ENCODE measurements at regions not wholly inside any gene's neighbourhood (a gene's known extent, or its start where the extent isn't known, plus 50 kb on each side); places are given as distances from the start of the nearest gene placed in this dataset.
"Not testable (repeated sequence)": the region's sequence is repeated elsewhere in the genome, so short reads cannot be mapped to it uniquely, and the experiment has no call there.

- Histone ChIP-seq H3K36me3 (ENCODE audit: control insufficient read depth, insufficient read depth, low read length) (no peaks in the 10 kb centered on the region), H3K4me1 (ENCODE audit: control insufficient read depth, insufficient read depth, low read length) (no peaks in the 10 kb centered on the region), H3K9ac (ENCODE audit: low read length) (no peak overlapping the region), H3K27ac (ENCODE audit: low read depth, low read length) (no peak overlapping the region), H3K27me3 (ENCODE audit: control insufficient read depth, insufficient read depth, low read length) (no peaks in the 10 kb centered on the region), H3K9me3 (ENCODE audit: control insufficient read depth, insufficient read depth, low read depth, low read length) (no peaks in the 10 kb centered on the region), H3K4me3 (ENCODE audit: low read depth, low read length) (no peak overlapping the region)
Observed at GRCh38 chr6:133108419-133108818, 132.7 kb upstream of the EYA4 start.

- Histone ChIP-seq H3K4me3 (ENCODE audit: low read depth, low read length) (no peak overlapping the region), H3K27me3 (ENCODE audit: control insufficient read depth, insufficient read depth, low read length) (no peaks in the 10 kb centered on the region), H3K4me1 (ENCODE audit: control insufficient read depth, insufficient read depth, low read length) (no peaks in the 10 kb centered on the region), H3K9ac (ENCODE audit: low read length) (no peak overlapping the region), H3K27ac (ENCODE audit: low read depth, low read length) (no peak overlapping the region), H3K36me3 (ENCODE audit: control insufficient read depth, insufficient read depth, low read length) (no peaks in the 10 kb centered on the region), H3K9me3 (ENCODE audit: control insufficient read depth, insufficient read depth, low read depth, low read length) (0 out of 2 replicates have a peak, but pooled peaks cover 2% of the 10 kb centered on the region)
Observed at GRCh38 chr6:133114973-133115372, 126.2 kb upstream of the EYA4 start.

GRCh38 chr6:133115946-133116345 is 125.2 kb upstream of the EYA4 start:
- no peak overlapping the region for H3K9ac ChIP-seq (ENCODE audit: low read length)
- no peak overlapping the region for H3K4me3 ChIP-seq (ENCODE audit: low read depth, low read length)
- H3K27ac ChIP-seq (ENCODE audit: low read depth, low read length): no peak overlapping the region
- H3K36me3 ChIP-seq (ENCODE audit: control insufficient read depth, insufficient read depth, low read length): no peaks in the 10 kb centered on the region
- H3K27me3 ChIP-seq (ENCODE audit: control insufficient read depth, insufficient read depth, low read length): no peaks in the 10 kb centered on the region
- no peaks in the 10 kb centered on the region for H3K4me1 ChIP-seq (ENCODE audit: control insufficient read depth, insufficient read depth, low read length)
- H3K9me3 ChIP-seq (ENCODE audit: control insufficient read depth, insufficient read depth, low read depth, low read length): 0 out of 2 replicates have a peak, but pooled peaks cover 2% of the 10 kb centered on the region

- H3K9me3 ChIP-seq (ENCODE audit: control insufficient read depth, insufficient read depth, low read depth, low read length): peaks cover 6% of the 10 kb centered on the region; the same call in 1 of the 2 replicates
- no peak overlapping the region for H3K9ac ChIP-seq (ENCODE audit: low read length)
- H3K27me3 ChIP-seq (ENCODE audit: control insufficient read depth, insufficient read depth, low read length): no peaks in the 10 kb centered on the region
- peaks cover 3% of the 10 kb centered on the region; the same call in 1 of the 2 replicates for H3K4me1 ChIP-seq (ENCODE audit: control insufficient read depth, insufficient read depth, low read length)
- no peak overlapping the region for H3K27ac ChIP-seq (ENCODE audit: low read depth, low read length)
- no peak overlapping the region for H3K4me3 ChIP-seq (ENCODE audit: low read depth, low read length)
- H3K36me3 ChIP-seq (ENCODE audit: control insufficient read depth, insufficient read depth, low read length): no peaks in the 10 kb centered on the region
Observed at GRCh38 chr6:133128191-133128590, 113.0 kb upstream of the EYA4 start.

- H3K4me1 ChIP-seq (ENCODE audit: control insufficient read depth, insufficient read depth, low read length): peaks cover 3% of the 10 kb centered on the region; the same call in 1 of the 2 replicates
- no peaks in the 10 kb centered on the region for H3K9me3 ChIP-seq (ENCODE audit: control insufficient read depth, insufficient read depth, low read depth, low read length)
- no peak overlapping the region for H3K27ac ChIP-seq (ENCODE audit: low read depth, low read length)
- no peaks in the 10 kb centered on the region for H3K27me3 ChIP-seq (ENCODE audit: control insufficient read depth, insufficient read depth, low read length)
- no peak overlapping the region for H3K9ac ChIP-seq (ENCODE audit: low read length)
- H3K4me3 ChIP-seq (ENCODE audit: low read depth, low read length): no peak overlapping the region
- H3K36me3 ChIP-seq (ENCODE audit: control insufficient read depth, insufficient read depth, low read length): no peaks in the 10 kb centered on the region
Observed at GRCh38 chr6:133129556-133129955, 111.6 kb upstream of the EYA4 start.

GRCh38 chr6:133130863-133131262 is 110.3 kb upstream of the EYA4 start:
- H3K4me1 ChIP-seq (ENCODE audit: control insufficient read depth, insufficient read depth, low read length): peaks cover 3% of the 10 kb centered on the region; the same call in 1 of the 2 replicates
- no peak overlapping the region for H3K27ac ChIP-seq (ENCODE audit: low read depth, low read length)
- H3K36me3 ChIP-seq (ENCODE audit: control insufficient read depth, insufficient read depth, low read length): no peaks in the 10 kb centered on the region
- no peaks in the 10 kb centered on the region for H3K27me3 ChIP-seq (ENCODE audit: control insufficient read depth, insufficient read depth, low read length)
- no peak overlapping the region for H3K9ac ChIP-seq (ENCODE audit: low read length)
- H3K4me3 ChIP-seq (ENCODE audit: low read depth, low read length): no peak overlapping the region
- no peaks in the 10 kb centered on the region for H3K9me3 ChIP-seq (ENCODE audit: control insufficient read depth, insufficient read depth, low read depth, low read length)

GRCh38 chr6:133131621-133132465 is 109.3 kb upstream of the EYA4 start:
- Histone ChIP-seq H3K9me3 (ENCODE audit: control insufficient read depth, insufficient read depth, low read depth, low read length) (no peaks in the 10 kb centered on the region), H3K4me1 (ENCODE audit: control insufficient read depth, insufficient read depth, low read length) (peaks cover 3% of the 10 kb centered on the region; the same call in 1 of the 2 replicates), H3K27me3 (ENCODE audit: control insufficient read depth, insufficient read depth, low read length) (no peaks in the 10 kb centered on the region), H3K36me3 (ENCODE audit: control insufficient read depth, insufficient read depth, low read length) (no peaks in the 10 kb centered on the region), H3K27ac (ENCODE audit: low read depth, low read length) (no peak overlapping the region), H3K4me3 (ENCODE audit: low read depth, low read length) (no peak overlapping the region), H3K9ac (ENCODE audit: low read length) (no peak overlapping the region)

GRCh38 chr6:133132466-133132971 is 108.6 kb upstream of the EYA4 start:
- H3K9me3 ChIP-seq (ENCODE audit: control insufficient read depth, insufficient read depth, low read depth, low read length): no peaks in the 10 kb centered on the region
- no peak overlapping the region for H3K27ac ChIP-seq (ENCODE audit: low read depth, low read length)
- H3K9ac ChIP-seq (ENCODE audit: low read length): no peak overlapping the region
- peaks cover 3% of the 10 kb centered on the region; the same call in 1 of the 2 replicates for H3K4me1 ChIP-seq (ENCODE audit: control insufficient read depth, insufficient read depth, low read length)
- no peak overlapping the region for H3K4me3 ChIP-seq (ENCODE audit: low read depth, low read length)
- no peaks in the 10 kb centered on the region for H3K27me3 ChIP-seq (ENCODE audit: control insufficient read depth, insufficient read depth, low read length)
- H3K36me3 ChIP-seq (ENCODE audit: control insufficient read depth, insufficient read depth, low read length): no peaks in the 10 kb centered on the region

GRCh38 chr6:133136177-133136880 is 104.8 kb upstream of the EYA4 start:
- Histone ChIP-seq H3K27me3 (ENCODE audit: control insufficient read depth, insufficient read depth, low read length) (no peaks in the 10 kb centered on the region), H3K9me3 (ENCODE audit: control insufficient read depth, insufficient read depth, low read depth, low read length) (0 out of 2 replicates have a peak, but pooled peaks cover 3% of the 10 kb centered on the region), H3K27ac (ENCODE audit: low read depth, low read length) (no peak overlapping the region), H3K4me3 (ENCODE audit: low read depth, low read length) (no peak overlapping the region), H3K4me1 (ENCODE audit: control insufficient read depth, insufficient read depth, low read length) (peaks cover 3% of the 10 kb centered on the region; the same call in 1 of the 2 replicates), H3K9ac (ENCODE audit: low read length) (no peak overlapping the region), H3K36me3 (ENCODE audit: control insufficient read depth, insufficient read depth, low read length) (no peaks in the 10 kb centered on the region)

- not testable (repeated sequence) for H3K4me3 ChIP-seq (ENCODE audit: low read depth, low read length); H3K36me3 ChIP-seq (ENCODE audit: control insufficient read depth, insufficient read depth, low read length); H3K27ac ChIP-seq (ENCODE audit: low read depth, low read length); H3K9me3 ChIP-seq (ENCODE audit: control insufficient read depth, insufficient read depth, low read depth, low read length); H3K4me1 ChIP-seq (ENCODE audit: control insufficient read depth, insufficient read depth, low read length); H3K27me3 ChIP-seq (ENCODE audit: control insufficient read depth, insufficient read depth, low read length)
- peak overlapping the region; percentile 23 for H3K9ac ChIP-seq (ENCODE audit: low read length)
Observed at GRCh38 chr6:133147470-133148184, 93.5 kb upstream of the EYA4 start.

Data from HUES6 (cell line).